K562 (cell line): ENCODE measurements at regions not wholly inside any gene's neighbourhood (a gene's known extent, or its start where the extent isn't known, plus 50 kb on each side); places are given as distances from the start of the nearest gene placed in this dataset.

Experiments
- ATAC-seq: fragments of 200-7000 bp; cut with Tn5 transposase; 3 replicates; pipeline ENCODE4 v1.9.1; 2020; ENCODE audit warnings: moderate library complexity
- BruUV-seq: library from RNA; stranded (reverse); fragments of 400-500 nt; replicated peaks from 2 replicates; lab custom pipeline; 2021; lab: Mats Ljungman, UMichigan
- CTCF ChIA-PET: fragments of 300-600 bp; formaldehyde crosslinking; extraction: SDS; loops from one replicate; lab custom pipeline; 2021; ENCODE audit warnings: low intra/inter-chr PET ratio; lab: Yijun Ruan, JAX
- POLR2A ChIA-PET: fragments of 300-600, 350-650 bp; sonication (Branson Sonifier 250); formaldehyde crosslinking; extraction: SDS; loops from one replicate; lab custom pipeline; 2021; ENCODE audit warnings: antibody characterized with exemption, inconsistent platforms; lab: Yijun Ruan, JAX
- DNase-seq, 4 experiments: peaks; one replicate each; pipeline versions ENCODE4 v3.0.0 to v3.0.0-alpha.2; 2011 to 2018; ENCODE audit warnings: low spot score in 3 of 4, mixed read lengths in 3 of 4; ENCODE audit errors: extremely low read depth in 1 of 4
- FAIRE-seq: peaks from 2 replicates; lab custom pipeline; 2011; peaks lifted over from hg19 to GRCh38; lab: Jason Lieb, UNC
- H2AFZ ChIP-seq: 2 replicates; pipeline ENCODE4 v1.6.0; 2011; ENCODE audit warnings: low read depth, low read length, control low read depth, inconsistent platforms
- H3K27ac ChIP-seq: fragments of 200-600 bp; 3 replicates; pipeline ENCODE4 v1.8.0; 2011; ENCODE audit warnings: low read depth, mild to moderate bottlenecking, control low read depth, inconsistent platforms, low read length, moderate library complexity, mixed read lengths; ENCODE audit errors: extremely low read depth
- H3K27me3 ChIP-seq, 2 experiments: fragments of 300-600 bp in 1 of 2; 2 replicates in 1 of 2; 3 replicates in 1 of 2; pipeline versions ENCODE4 v1.6.0 to v1.8.0; 2011; ENCODE audit warnings: inconsistent platforms in 2 of 2, low read length in 2 of 2, mild to moderate bottlenecking in 1 of 2, mixed read lengths in 1 of 2, moderate library complexity in 1 of 2; ENCODE audit not compliant: control insufficient read depth in 2 of 2, insufficient read depth in 2 of 2
- H3K36me3 ChIP-seq: fragments of 300-600 bp; 3 replicates; pipeline ENCODE4 v1.8.0; 2011; ENCODE audit warnings: mild to moderate bottlenecking, low read length, inconsistent platforms; ENCODE audit not compliant: control insufficient read depth, insufficient read depth
- H3K4me1 ChIP-seq, 2 experiments: fragments of 200-600 bp in 1 of 2; replicated peaks in 1 of 2; 2 replicates in 1 of 2; 3 replicates in 1 of 2; pipeline versions ENCODE4 v1.5.1 to v1.8.0; 2011; ENCODE audit warnings: inconsistent platforms in 2 of 2, low read length in 2 of 2, mild to moderate bottlenecking in 1 of 2, mixed read lengths in 1 of 2, moderate library complexity in 1 of 2; ENCODE audit not compliant: control insufficient read depth in 2 of 2, insufficient read depth in 2 of 2
- H3K4me2 ChIP-seq: 2 replicates; pipeline ENCODE4 v1.6.1; 2011; ENCODE audit warnings: low read length, control low read depth, inconsistent platforms, mixed read lengths; ENCODE audit not compliant: insufficient read depth
- H3K4me3 ChIP-seq: fragments of 200-600 bp; sonication (generic), shearing (Covaris generic); 2 replicates; pipeline ENCODE4 v1.5.1; 2016; ENCODE audit warnings: control low read depth, inconsistent platforms
- H3K79me2 ChIP-seq: fragments of 200-600 bp; 3 replicates; pipeline ENCODE4 v1.8.0; 2011; ENCODE audit warnings: low read length, inconsistent platforms; ENCODE audit not compliant: control insufficient read depth, insufficient read depth
- H3K9ac ChIP-seq, 2 experiments: 2 replicates each; pipeline versions ENCODE4 v1.6.0 to v1.6.1; 2011; ENCODE audit warnings: low read depth in 2 of 2, low read length in 2 of 2, control low read depth in 1 of 2, inconsistent platforms in 1 of 2, mild to moderate bottlenecking in 1 of 2, mixed read lengths in 1 of 2; ENCODE audit not compliant: insufficient read depth in 1 of 2
- H3K9me1 ChIP-seq: one replicate; pipeline ENCODE4 v1.6.0; 2011; ENCODE audit warnings: inconsistent platforms, mild to moderate bottlenecking, low read length, moderate library complexity; ENCODE audit not compliant: control insufficient read depth, insufficient read depth
- H3K9me3 ChIP-seq: replicated peaks from 2 replicates; pipeline ENCODE4 v1.5.1; 2011; ENCODE audit warnings: low read depth, low read length, inconsistent platforms; ENCODE audit not compliant: control insufficient read depth, insufficient read depth
- H4K20me1 ChIP-seq: replicated peaks from 2 replicates; pipeline ENCODE4 v1.6.1; 2011; ENCODE audit warnings: low read length, inconsistent platforms, mixed read lengths; ENCODE audit not compliant: control insufficient read depth, insufficient read depth
- FOXM1 ChIP-seq, 2 experiments: fragments of 450-650 bp in 1 of 2; sonication (generic) in 1 of 2; formaldehyde crosslinking in 1 of 2; IDR thresholded peaks; 2 replicates each; pipeline versions ENCODE4 v1.6.1 to v1.9.0; 2017 to 2022; ENCODE audit warnings: low read depth in 2 of 2, mild to moderate bottlenecking in 2 of 2, missing genetic modification reagents in 1 of 2, moderate library complexity in 1 of 2
- HNRNPK ChIP-seq: fragments of 200-400 bp; formaldehyde crosslinking; IDR thresholded peaks from one replicate; pipeline ENCODE4 v1.6.1; 2018; ENCODE audit warnings: mild to moderate bottlenecking, low read depth, low read length; ENCODE audit not compliant: poor library complexity, severe bottlenecking
- SAFB ChIP-seq: fragments of 200-400 bp; formaldehyde crosslinking; IDR thresholded peaks from 2 replicates; pipeline ENCODE4 v1.6.1; 2017; ENCODE audit warnings: low read depth, low read length, borderline replicate concordance
- SAFB2 ChIP-seq: fragments of 200-400 bp; formaldehyde crosslinking; IDR thresholded peaks from 2 replicates; pipeline ENCODE4 v1.6.1; 2018; ENCODE audit warnings: borderline replicate concordance, low read length, low read depth, moderate library complexity; ENCODE audit not compliant: severe bottlenecking
- WGBS: fragments of 100-300 bp; shearing (Covaris generic); methylation state at CpG from one replicate; pipeline ENCODE4 v1.1.6; 2016; ENCODE audit warnings: low coverage, mixed read lengths; ENCODE audit not compliant: insufficient coverage; ENCODE audit errors: missing lambda C conversion rate; 5-methylcytosine and 5-hydroxymethylcytosine counted together
- in situ Hi-C: fragments of 300-500 bp; cut with MboI; formaldehyde crosslinking; loops from 4 replicates; pipeline ENCODE4 v1.15.0; 2018; ENCODE audit warnings: inconsistent platforms, mixed read lengths
- intact Hi-C: fragments of 100-400 bp; cut with micrococcal nuclease; formaldehyde crosslinking; loops from 2 replicates; pipeline ENCODE4 v1.14.2; 2022
- TF ChIP-seq, protein P1 (sequence below): fragments of 150-350 bp; conservative IDR thresholded peaks from 2 replicates; pipeline ENCODE4 v1.6.1; 2014; ENCODE audit warnings: low read length
- TF ChIP-seq, protein P2 (sequence below): fragments of 250-450 bp; sonication (Bioruptor Pico); IDR thresholded peaks from 2 replicates; pipeline ENCODE4 v1.5.0; 2022; ENCODE audit warnings: mild to moderate bottlenecking
- TF ChIP-seq, protein P3 (sequence below), 2 experiments: fragments of 450-650 bp; conservative IDR thresholded peaks; 2 replicates each; pipeline ENCODE4 v1.6.1; 2017; ENCODE audit warnings: mild to moderate bottlenecking in 2 of 2, moderate library complexity in 2 of 2
- TF ChIP-seq, protein P4 (sequence below), 2 experiments: fragments of 450-650 bp; IDR thresholded peaks; 2 replicates each; pipeline ENCODE4 v1.6.1; 2016
- TF ChIP-seq, protein P5 (sequence below): sonication (generic); formaldehyde crosslinking; IDR thresholded peaks from 2 replicates; pipeline ENCODE4 v1.9.0; 2022; ENCODE audit warnings: mild to moderate bottlenecking, missing genetic modification reagents
- TF ChIP-seq, protein P6 (sequence below): fragments of 450-650 bp; formaldehyde crosslinking; IDR thresholded peaks from 2 replicates; pipeline ENCODE4 v1.4.0; 2020; ENCODE audit warnings: mild to moderate bottlenecking

DNA sequence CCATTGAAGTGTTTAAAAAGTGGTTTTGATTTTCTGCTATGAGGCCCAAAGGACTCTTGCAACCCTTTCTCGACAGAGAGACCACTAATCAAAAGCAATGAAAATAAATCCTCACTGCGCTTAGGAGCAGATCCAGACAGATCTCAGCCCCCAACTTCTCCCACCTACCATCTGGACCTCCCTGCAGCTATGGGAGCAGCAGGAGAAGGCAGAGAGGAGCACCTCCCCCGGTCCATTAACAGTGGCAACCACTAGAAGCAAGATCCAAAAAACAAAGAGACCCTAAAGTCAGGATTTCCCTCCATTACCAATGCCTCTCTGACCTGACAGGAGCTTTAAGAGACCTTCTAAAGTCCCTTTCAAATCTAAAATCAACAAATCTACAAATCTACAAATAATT is 99.0 kb upstream of the LSM8 start (continued):
- TF ChIP-seq, protein P1, sequence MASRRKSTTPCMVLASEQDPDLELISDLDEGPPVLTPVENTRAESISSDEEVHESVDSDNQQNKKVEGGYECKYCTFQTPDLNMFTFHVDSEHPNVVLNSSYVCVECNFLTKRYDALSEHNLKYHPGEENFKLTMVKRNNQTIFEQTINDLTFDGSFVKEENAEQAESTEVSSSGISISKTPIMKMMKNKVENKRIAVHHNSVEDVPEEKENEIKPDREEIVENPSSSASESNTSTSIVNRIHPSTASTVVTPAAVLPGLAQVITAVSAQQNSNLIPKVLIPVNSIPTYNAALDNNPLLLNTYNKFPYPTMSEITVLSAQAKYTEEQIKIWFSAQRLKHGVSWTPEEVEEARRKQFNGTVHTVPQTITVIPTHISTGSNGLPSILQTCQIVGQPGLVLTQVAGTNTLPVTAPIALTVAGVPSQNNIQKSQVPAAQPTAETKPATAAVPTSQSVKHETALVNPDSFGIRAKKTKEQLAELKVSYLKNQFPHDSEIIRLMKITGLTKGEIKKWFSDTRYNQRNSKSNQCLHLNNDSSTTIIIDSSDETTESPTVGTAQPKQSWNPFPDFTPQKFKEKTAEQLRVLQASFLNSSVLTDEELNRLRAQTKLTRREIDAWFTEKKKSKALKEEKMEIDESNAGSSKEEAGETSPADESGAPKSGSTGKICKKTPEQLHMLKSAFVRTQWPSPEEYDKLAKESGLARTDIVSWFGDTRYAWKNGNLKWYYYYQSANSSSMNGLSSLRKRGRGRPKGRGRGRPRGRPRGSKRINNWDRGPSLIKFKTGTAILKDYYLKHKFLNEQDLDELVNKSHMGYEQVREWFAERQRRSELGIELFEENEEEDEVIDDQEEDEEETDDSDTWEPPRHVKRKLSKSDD = no peak
- TF ChIP-seq, protein P2, sequence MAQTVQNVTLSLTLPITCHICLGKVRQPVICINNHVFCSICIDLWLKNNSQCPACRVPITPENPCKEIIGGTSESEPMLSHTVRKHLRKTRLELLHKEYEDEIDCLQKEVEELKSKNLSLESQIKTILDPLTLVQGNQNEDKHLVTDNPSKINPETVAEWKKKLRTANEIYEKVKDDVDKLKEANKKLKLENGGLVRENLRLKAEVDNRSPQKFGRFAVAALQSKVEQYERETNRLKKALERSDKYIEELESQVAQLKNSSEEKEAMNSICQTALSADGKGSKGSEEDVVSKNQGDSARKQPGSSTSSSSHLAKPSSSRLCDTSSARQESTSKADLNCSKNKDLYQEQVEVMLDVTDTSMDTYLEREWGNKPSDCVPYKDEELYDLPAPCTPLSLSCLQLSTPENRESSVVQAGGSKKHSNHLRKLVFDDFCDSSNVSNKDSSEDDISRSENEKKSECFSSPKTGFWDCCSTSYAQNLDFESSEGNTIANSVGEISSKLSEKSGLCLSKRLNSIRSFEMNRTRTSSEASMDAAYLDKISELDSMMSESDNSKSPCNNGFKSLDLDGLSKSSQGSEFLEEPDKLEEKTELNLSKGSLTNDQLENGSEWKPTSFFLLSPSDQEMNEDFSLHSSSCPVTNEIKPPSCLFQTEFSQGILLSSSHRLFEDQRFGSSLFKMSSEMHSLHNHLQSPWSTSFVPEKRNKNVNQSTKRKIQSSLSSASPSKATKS (CRISPR knock-in tag) = no peak

DNA sequence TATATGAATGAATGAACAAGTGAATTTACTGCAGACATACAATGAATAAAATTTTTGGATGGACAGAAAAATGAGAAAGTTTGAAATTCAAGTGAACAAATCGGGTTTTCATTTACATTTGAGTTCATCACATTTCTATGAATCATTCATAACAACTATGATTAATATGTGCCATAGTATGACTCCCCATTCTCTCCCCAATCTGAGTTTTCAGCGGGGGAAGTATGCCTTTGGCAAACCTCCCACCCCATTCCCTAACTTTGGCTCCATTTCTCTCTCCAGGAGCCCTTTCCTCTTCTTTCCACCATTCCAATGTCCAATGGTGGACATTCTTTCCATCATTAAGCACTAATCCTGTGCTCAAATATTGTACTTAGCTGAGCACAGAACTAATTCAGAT is 96.8 kb upstream of the LSM8 start:
- intact Hi-C loops = no loop called here
- POLR2A ChIA-PET = no interaction called here
- TF ChIP-seq, protein P3, sequence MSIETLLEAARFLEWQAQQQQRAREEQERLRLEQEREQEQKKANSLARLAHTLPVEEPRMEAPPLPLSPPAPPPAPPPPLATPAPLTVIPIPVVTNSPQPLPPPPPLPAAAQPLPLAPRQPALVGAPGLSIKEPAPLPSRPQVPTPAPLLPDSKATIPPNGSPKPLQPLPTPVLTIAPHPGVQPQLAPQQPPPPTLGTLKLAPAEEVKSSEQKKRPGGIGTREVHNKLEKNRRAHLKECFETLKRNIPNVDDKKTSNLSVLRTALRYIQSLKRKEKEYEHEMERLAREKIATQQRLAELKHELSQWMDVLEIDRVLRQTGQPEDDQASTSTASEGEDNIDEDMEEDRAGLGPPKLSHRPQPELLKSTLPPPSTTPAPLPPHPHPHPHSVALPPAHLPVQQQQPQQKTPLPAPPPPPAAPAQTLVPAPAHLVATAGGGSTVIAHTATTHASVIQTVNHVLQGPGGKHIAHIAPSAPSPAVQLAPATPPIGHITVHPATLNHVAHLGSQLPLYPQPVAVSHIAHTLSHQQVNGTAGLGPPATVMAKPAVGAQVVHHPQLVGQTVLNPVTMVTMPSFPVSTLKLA (conservative IDR thresholded peaks at IDR 0.05) = no peak
- TF ChIP-seq FOXM1 (IDR thresholded peaks at IDR 0.05; ENCODE audit: low read depth) = no peak
- no peak for TF ChIP-seq FOXM1 (CRISPR knock-in tag; IDR thresholded peaks at IDR 0.05; ENCODE audit: low read depth)
- TF ChIP-seq, protein P4, sequence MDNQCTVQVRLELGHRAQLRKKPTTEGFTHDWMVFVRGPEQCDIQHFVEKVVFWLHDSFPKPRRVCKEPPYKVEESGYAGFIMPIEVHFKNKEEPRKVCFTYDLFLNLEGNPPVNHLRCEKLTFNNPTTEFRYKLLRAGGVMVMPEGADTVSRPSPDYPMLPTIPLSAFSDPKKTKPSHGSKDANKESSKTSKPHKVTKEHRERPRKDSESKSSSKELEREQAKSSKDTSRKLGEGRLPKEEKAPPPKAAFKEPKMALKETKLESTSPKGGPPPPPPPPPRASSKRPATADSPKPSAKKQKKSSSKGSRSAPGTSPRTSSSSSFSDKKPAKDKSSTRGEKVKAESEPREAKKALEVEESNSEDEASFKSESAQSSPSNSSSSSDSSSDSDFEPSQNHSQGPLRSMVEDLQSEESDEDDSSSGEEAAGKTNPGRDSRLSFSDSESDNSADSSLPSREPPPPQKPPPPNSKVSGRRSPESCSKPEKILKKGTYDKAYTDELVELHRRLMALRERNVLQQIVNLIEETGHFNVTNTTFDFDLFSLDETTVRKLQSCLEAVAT (IDR thresholded peaks at IDR 0.05) = no peak
- no peak for TF ChIP-seq HNRNPK
- TF ChIP-seq, protein P5, sequence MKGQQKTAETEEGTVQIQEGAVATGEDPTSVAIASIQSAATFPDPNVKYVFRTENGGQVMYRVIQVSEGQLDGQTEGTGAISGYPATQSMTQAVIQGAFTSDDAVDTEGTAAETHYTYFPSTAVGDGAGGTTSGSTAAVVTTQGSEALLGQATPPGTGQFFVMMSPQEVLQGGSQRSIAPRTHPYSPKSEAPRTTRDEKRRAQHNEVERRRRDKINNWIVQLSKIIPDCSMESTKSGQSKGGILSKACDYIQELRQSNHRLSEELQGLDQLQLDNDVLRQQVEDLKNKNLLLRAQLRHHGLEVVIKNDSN (CRISPR knock-in tag) = no peak
- TF ChIP-seq, protein P6, sequence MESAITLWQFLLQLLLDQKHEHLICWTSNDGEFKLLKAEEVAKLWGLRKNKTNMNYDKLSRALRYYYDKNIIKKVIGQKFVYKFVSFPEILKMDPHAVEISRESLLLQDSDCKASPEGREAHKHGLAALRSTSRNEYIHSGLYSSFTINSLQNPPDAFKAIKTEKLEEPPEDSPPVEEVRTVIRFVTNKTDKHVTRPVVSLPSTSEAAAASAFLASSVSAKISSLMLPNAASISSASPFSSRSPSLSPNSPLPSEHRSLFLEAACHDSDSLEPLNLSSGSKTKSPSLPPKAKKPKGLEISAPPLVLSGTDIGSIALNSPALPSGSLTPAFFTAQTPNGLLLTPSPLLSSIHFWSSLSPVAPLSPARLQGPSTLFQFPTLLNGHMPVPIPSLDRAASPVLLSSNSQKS = no peak
- TF ChIP-seq SAFB = no peak
- TF ChIP-seq SAFB2 = no peak

More for the DNA sequence above, 96.8 kb upstream of the LSM8 start:
- CTCF ChIA-PET = no interaction called here
- H3K4me3 ChIP-seq = no peak overlapping the region
- no peak overlapping the region for H2AFZ ChIP-seq
- H3K9ac ChIP-seq = no peak overlapping the region
- DNase-seq (no peak), FAIRE-seq (no peak), ATAC-seq (no peak)
- no TSS peak for BruUV-seq
- H4K20me1 ChIP-seq = no peaks in the 10 kb centered on the region
- H3K9me3 ChIP-seq = no peaks in the 10 kb centered on the region
- H3K79me2 ChIP-seq = no peaks in the 10 kb centered on the region
- H3K27ac ChIP-seq = no peak overlapping the region
- no peaks in the 10 kb centered on the region for H3K36me3 ChIP-seq
- H3K9me1 ChIP-seq = no peaks in the 10 kb centered on the region
- H3K4me1 ChIP-seq = no peaks in the 10 kb centered on the region
- H3K27me3 ChIP-seq = no peaks in the 10 kb centered on the region; a peak in 1 of 5 replicates
- WGBS = 0% methylated on average over 2 of the region's 2 CpGs
- in situ Hi-C loops = no loop called here
- no peak overlapping the region for H3K4me2 ChIP-seq
